ENCODE measurements at regions not wholly inside any gene's neighbourhood (a gene's known extent, or its start where the extent isn't known, plus 50 kb on each side); places are given as distances from the start of the nearest gene placed in this dataset.

- intact Hi-C loops (cut with DNase I, micrococcal nuclease) = no loop called here
- no peak overlapping the region for H3K27ac Mint-ChIP-seq
- no peak overlapping the region for H3K4me3 ChIP-seq (ENCODE audit: low read length)
- H3K4me3 Mint-ChIP-seq = no peak overlapping the region
- no peaks in the 10 kb centered on the region for H3K4me1 ChIP-seq (ENCODE audit: insufficient read depth, low read length)
- H3K27ac ChIP-seq (ENCODE audit: low read depth in 1 of 2, low read length in 2 of 2) = no peak overlapping the region
- H3K36me3 ChIP-seq (ENCODE audit: insufficient read depth, low read length) = no peaks in the 10 kb centered on the region
- DNase-seq (no peak), ATAC-seq (ENCODE audit: poor library complexity) (no peak)
- H3K9me3 Mint-ChIP-seq = peaks cover 4% of the 10 kb centered on the region
- no peaks in the 10 kb centered on the region for H3K27me3 ChIP-seq (ENCODE audit: control insufficient read depth in 1 of 2, insufficient read depth in 2 of 2, low read length in 2 of 2)
- no peak for TF ChIP-seq CTCF (IDR thresholded peaks at IDR 0.05)
- no peaks in the 10 kb centered on the region for H3K36me3 Mint-ChIP-seq (ENCODE audit: low read depth)
- H3K9me3 ChIP-seq (ENCODE audit: control insufficient read depth in 1 of 2, insufficient read depth in 1 of 2, low read length in 2 of 2) = no peaks in the 10 kb centered on the region
- CTCF ChIA-PET = no interaction called here
- POLR2A ChIA-PET = no interaction called here
- H3K4me1 Mint-ChIP-seq (ENCODE audit: low read depth) = no peaks in the 10 kb centered on the region
- H3K27me3 Mint-ChIP-seq = no peaks in the 10 kb centered on the region
Observed at GRCh38 chr6:84876723-84877514, 112.5 kb upstream of the TBX18 start.

GRCh38 chr6:84872996-84873723 lies 108.8 kb upstream of the TBX18 start:
- Mint-ChIP-seq H3K36me3 (ENCODE audit: low read depth) (no peaks in the 10 kb centered on the region), H3K9me3 (peaks cover 4% of the 10 kb centered on the region), H3K27ac (no peak overlapping the region), H3K4me1 (ENCODE audit: low read depth) (no peaks in the 10 kb centered on the region), H3K4me3 (no peak overlapping the region), H3K27me3 (no peaks in the 10 kb centered on the region)
- no peak overlapping the region for H3K4me3 ChIP-seq (ENCODE audit: low read length)
- no peak for TF ChIP-seq CTCF (IDR thresholded peaks at IDR 0.05)
- H3K27ac ChIP-seq (ENCODE audit: low read depth in 1 of 2, low read length in 2 of 2) = no peak overlapping the region
- ATAC-seq (ENCODE audit: poor library complexity) = no peak
- DNase-seq = no peak
- ChIA-PET POLR2A (no interaction called here), CTCF (no interaction called here)
- intact Hi-C loops (cut with DNase I, micrococcal nuclease) = no loop called here
- H3K27me3 ChIP-seq (ENCODE audit: control insufficient read depth in 1 of 2, insufficient read depth in 2 of 2, low read length in 2 of 2) = no peaks in the 10 kb centered on the region
- H3K9me3 ChIP-seq (ENCODE audit: control insufficient read depth in 1 of 2, insufficient read depth in 1 of 2, low read length in 2 of 2) = no peaks in the 10 kb centered on the region
- no peaks in the 10 kb centered on the region for H3K36me3 ChIP-seq (ENCODE audit: insufficient read depth, low read length)
- H3K4me1 ChIP-seq (ENCODE audit: insufficient read depth, low read length) = no peaks in the 10 kb centered on the region

GRCh38 chr6:84871925-84872324 lies 107.5 kb upstream of the TBX18 start:
- Mint-ChIP-seq H3K4me1 (ENCODE audit: low read depth) (no peaks in the 10 kb centered on the region), H3K4me3 (no peak overlapping the region), H3K9me3 (peaks cover 2% of the 10 kb centered on the region), H3K27ac (no peak overlapping the region), H3K36me3 (ENCODE audit: low read depth) (no peaks in the 10 kb centered on the region), H3K27me3 (no peaks in the 10 kb centered on the region)
- POLR2A ChIA-PET = no interaction called here
- Histone ChIP-seq H3K27ac (ENCODE audit: low read depth in 1 of 2, low read length in 2 of 2) (no peak overlapping the region), H3K4me1 (ENCODE audit: insufficient read depth, low read length) (no peaks in the 10 kb centered on the region), H3K36me3 (ENCODE audit: insufficient read depth, low read length) (no peaks in the 10 kb centered on the region), H3K9me3 (ENCODE audit: control insufficient read depth in 1 of 2, insufficient read depth in 1 of 2, low read length in 2 of 2) (no peaks in the 10 kb centered on the region), H3K4me3 (ENCODE audit: low read length) (no peak overlapping the region), H3K27me3 (ENCODE audit: control insufficient read depth in 1 of 2, insufficient read depth in 2 of 2, low read length in 2 of 2) (no peaks in the 10 kb centered on the region)
- CTCF ChIA-PET = no interaction called here
- intact Hi-C loops (cut with DNase I, micrococcal nuclease) = no loop called here
- ATAC-seq (ENCODE audit: poor library complexity) (no peak), DNase-seq (no peak)
- TF ChIP-seq CTCF (IDR thresholded peaks at IDR 0.05) = no peak

Measured in CD4-positive, alpha-beta T cell (primary cell).